Fibroblast of skin of scalp (primary cell): ENCODE measurements at regions not wholly inside any gene's neighbourhood (a gene's known extent, or its start where the extent isn't known, plus 50 kb on each side); places are given as distances from the start of the nearest gene placed in this dataset.

Source experiments
- DNase-seq: peaks from one replicate; pipeline ENCODE4 v3.0.0-alpha.2; 2013

DNA sequence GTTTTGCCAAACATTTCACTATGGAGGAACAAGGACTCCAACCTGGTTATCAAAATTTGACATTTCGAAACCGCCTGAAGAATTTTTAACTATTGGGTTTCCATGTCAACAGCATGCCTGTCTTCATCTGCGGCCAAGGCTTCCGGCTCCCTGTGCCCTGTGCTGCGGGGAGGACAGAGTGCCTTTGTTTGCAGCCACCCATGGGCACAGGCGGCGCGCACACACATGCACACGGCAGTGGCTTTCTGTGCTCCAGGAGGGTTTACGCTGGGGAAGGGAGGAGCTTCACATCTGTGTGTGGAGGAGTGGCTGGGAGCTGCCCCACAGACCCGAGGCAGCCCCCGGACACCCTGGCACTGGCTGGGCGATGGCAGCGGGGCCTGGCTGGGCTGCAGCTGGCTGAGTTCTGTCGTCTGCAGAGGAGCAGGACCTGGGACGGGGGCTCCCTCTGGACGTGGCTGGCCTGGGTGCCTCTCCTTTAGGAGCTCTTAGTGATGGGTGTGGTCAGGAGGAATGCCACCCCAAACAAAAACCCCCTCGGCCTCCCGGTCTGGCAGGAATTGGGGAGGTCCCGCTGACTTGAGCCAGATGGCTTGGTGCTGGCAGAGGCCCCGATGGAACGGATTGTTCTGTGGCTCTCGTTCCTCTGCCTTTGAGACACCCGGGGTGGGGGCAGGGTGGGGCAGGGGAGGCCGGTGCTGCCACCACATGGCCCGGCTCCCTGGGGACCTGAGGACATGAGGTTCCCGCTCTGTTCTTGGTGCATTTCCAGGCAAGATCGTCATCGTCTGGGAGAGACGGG is 1290.9 kb downstream of the BRD1 start:
- DNase-seq, result peak; percentile 18

DNA sequence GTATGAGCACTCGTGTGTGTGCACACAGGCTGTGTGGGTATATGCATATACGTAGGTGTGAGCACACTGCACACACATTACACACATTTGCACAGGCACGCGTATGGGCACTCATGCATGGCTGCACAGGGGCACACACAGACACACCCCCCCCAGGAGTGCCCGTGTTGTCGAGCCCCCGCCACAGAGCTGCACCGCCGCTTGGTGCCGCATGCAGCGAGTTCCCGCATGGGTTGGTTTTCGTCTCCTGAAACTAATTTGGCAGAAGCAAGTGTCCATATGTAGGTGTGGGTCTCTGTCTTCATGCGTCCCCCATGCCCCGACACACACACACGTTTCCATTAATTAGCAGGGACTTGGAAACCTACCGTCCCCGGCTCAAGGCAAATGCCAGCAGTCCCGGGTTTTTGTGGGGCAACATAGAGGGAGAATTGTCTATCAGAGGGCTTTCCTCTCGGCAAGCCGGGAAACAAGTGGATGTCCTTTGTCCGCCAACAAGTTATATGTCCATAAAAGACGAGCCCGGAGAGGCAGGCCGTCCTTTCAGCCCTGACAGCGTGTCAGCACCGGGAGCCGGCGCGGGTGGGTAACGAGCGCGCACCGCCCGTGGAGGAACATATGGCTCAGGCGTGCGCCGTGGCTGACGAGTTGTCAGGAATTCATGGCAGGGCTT is 1291.7 kb downstream of the BRD1 start:
- DNase-seq, result no peak

DNA sequence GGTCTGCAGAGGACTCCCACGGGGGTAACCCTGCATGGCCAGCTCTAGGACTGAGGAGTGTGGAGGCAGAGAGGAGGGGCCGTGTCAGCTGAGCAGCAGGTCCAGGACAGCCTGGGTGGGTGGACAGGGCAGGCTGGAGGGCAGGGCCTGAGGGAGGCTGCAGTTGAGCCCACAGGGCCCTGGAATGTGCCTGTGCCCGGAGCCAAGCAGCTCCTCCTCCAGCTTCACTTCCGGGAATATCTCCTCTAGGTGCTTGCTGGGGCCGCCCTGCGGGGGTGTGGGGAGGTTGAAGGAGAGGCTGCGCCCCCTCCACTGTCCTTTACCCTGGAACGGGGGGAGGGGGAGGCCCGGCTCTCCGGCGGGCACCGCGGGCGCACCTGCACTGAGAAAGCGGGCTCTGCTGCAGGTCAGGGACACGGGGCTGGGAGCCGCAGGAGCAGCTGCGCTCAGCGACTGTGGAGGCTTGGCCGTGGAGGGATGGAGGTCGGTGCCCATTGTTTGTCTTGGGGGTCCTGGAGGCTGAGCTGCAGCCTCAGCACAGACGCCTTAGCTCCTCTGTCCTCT is 1293.2 kb downstream of the BRD1 start:
- no peak for DNase-seq

DNA sequence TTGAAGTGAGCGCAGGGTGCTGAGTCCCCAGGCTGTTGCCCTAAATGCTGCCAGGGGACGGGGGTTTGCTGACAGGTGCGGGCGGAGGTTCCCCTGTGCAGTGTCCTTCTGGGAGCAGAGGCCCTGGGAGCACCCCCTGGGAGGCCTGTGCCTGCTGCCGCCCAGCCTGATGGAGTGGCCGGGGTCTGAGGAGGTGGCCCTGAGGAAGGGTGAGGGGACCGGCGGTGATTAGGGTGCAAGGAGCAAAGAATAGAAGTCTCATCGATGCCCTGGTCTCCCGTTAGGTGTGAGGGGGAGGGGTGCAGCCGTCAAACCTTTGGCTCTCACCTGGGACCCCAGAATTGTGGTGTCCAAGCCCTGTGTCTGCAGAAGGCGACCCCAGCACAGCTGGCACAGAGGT is 1294.7 kb downstream of the BRD1 start:
- no peak for DNase-seq

DNA sequence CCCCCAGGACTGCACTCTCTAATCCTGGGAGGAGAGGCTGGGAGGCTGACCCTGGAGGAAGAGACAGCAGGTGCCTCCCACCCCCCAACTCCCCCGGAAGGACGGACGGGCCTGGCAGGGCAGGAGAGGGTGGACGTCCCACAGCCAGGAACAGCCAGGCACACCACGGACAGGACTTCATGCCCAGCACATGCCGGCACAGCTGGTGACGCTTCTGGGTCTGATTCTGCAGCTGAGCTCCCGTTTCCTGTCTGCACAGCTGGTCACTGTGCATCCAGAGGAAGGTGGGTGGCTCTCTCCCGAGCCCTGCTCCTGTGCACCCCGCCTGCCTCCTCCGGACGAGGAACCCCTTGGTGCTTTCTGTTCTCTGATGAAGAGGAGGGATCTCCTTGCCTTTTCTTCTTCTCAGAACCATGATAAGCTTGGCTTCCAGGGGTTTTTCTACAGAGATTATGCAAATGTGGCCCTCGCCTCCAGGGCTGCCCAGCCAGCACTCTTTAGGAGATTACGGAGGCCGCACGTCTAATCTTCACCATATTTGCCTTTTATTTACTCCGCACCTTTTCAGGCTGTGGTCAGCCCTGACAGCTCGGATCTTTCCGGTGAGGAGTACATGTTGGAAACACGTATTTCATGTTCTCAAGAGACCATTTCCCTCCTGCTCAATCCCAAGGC is 1295.8 kb downstream of the BRD1 start:
- no peak for DNase-seq

DNA sequence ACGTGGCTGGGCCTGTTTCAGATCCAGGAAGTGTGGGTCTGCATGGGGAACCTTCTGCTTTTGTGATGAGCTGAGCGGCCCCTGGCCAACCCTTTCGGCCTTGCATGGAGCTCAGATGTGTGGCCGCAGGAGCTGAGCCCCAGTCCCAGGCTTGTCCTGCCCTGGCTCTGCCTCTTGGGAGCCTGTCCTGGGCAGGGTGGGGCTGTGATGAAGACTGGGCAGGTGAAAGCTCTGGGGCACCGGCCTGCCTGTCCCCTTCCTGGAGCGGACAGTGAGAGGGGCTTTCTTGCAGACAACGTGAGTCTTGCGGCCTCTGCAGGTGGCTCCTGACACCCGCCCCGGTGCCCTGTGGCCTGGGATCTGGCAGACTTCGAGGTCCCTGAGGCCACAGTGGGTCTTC is 1296.6 kb downstream of the BRD1 start:
- no peak for DNase-seq

DNA sequence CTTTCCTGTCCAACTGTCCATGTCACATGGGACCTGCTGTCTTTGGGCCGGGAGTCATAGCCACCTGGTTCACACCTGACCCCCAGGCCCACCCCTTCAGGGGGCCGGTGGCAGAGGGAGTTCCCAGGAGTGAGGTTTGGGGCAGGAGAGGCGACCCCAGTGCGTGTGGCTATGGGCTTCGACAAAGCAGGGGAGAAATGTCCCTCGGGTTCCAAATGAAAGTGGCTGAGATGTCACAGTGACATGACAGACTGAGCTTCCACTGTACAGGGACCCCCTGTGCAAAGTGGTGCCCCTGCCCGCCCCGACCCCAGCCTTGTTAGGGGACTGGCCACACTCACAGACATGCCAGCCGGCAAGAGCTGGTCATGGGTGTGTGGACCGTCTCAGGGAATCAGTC is 1297.0 kb downstream of the BRD1 start:
- no peak for DNase-seq

DNA sequence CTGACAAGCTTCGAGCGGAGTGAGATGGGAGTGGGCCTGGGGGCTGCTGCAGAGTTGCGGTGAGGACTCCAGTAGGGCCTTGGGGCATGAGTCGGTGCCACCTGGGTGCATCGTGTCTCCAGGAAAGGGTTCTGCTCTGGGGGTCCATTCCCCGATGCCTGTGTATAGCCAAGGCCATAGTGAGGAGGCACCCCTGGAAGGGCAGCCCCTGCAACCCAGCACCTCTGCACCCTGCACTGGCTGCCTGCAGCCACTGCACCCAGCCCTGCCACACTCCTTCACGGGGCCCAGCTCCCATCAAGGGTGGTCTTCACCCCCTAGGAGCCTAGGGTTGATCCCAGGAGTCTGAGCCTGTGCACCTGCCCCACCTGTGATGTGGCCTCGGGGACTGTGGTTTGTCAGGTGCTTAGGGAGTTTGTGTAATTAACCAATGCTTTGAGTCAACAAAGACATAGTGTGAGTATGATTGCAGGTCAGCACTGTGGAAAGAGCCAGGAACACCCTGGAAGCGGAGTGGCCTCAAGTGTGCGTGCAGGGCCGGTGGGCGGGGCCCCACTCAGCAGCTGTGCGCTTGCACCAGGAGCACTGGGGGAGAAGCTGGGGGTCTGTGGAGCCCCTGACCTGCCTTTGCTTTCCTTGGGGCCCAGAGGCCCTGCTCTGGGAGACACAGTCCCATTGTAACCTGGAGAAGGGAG is 1299.3 kb downstream of the BRD1 start:
- DNase-seq, result no peak

DNA sequence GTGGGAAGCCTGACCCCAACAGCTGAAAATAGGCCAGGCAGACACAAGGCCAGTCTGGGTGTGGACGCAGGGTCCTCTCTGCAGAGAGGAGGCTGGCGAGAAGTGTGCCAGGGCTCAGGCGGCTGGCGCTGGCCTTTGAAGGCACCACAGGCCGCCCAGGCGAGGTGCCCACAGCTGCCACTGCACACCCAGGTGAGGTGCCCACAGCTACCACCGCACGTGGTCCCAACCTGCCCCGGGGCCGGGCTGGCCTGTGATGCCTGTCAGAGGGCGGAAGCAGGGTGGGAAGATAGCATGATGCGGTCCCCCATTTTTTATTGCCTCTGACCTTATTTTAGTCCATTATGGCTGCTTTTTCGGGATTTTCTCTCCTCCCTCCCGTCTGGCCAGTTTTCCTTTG is 1303.9 kb downstream of the BRD1 start:
- no peak for DNase-seq

DNA sequence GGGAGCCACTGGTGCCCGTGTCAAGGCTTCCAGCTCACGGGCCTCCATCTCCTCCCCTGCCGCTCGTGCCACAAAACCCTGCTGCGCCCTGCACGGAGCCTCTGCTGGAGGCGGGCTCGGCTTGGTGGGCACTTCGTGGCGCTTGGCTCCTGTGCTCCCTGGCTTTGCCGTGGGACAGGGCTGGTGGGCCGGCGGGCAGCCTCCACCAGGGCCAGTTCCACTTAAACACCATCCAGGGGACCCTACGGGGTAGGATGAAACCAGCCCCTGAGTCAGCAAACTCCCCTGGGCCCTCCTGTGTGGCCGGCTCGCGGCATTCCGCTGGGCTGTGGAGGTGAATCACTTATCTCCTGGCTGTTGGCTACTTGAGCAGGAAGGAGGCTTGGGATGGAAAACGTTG is 1304.6 kb downstream of the BRD1 start:
- peak; percentile 45 for DNase-seq

DNA sequence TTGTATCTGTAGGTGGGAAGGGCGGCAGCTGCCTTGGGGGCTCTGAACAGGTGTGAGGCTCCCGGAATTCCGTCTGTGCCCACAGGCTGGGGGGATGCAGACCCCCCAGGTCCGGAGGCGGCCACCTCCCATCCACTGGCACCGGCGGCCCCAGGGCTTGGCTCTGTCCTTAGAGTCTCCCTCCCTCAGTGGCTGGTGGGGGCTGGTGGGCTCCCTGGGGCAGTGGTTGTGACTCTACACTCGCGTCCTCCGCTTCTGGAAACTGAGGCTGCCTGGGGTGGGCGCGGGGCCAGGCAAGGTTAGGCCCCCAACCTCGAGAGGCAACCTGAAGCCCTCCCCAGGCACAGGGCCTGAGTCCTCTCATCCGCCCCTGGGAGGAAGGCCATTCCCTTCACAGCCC is 1305.4 kb downstream of the BRD1 start:
- DNase-seq, result no peak

DNA sequence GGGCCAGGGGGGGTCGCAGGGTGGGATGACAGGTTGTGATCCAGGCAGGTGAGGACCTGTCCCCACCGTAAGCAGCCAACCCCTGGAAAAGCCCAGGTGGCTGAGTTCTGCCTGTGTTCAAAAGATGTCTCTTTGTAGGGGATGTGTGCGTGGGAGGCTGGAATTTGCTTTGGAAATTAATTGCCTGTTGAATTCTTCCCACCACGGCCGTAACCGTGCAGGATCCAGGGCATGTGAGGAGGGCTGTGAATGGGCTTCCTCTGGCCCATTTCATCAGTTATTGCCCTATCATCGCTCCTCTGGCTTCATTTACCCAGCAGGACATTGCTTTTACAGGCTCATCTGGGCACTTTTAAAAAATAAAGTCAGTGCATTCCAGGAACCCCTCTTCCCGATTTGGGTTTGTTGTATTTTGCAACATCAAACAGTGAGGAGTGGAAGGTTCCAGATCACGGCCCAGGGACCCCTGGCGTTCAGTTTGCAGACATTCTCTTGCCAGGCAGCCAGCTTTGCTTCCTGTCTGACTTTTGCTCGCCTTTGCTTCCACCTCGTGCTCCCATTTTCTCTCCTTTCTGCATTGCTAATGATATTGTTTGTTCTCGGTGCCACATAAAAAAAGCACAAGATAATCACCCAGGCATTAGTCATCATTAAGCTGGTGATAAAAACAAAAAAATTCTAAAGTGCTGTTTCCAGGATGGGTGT is 1306.6 kb downstream of the BRD1 start:
- peak; percentile 13 for DNase-seq

DNA sequence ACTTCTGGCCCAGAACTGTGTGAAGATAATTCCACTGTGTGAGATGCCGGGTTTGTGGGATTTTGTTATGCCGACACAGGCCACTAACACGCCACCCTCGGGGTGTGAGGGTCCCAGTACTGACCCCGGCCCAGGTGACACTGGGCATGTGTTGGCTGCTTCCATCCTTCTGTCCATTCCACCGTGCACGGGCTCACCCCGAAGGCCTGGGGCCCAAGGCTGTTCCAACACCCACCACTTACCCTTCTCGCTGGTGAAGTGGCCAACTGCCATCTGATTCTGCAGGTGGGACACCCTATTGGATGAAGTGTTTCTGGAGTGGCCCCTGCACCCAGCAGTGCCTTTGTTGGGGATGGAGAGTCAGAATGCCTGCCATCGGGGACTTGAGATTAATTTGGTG is 1307.5 kb downstream of the BRD1 start:
- DNase-seq, result no peak

DNA sequence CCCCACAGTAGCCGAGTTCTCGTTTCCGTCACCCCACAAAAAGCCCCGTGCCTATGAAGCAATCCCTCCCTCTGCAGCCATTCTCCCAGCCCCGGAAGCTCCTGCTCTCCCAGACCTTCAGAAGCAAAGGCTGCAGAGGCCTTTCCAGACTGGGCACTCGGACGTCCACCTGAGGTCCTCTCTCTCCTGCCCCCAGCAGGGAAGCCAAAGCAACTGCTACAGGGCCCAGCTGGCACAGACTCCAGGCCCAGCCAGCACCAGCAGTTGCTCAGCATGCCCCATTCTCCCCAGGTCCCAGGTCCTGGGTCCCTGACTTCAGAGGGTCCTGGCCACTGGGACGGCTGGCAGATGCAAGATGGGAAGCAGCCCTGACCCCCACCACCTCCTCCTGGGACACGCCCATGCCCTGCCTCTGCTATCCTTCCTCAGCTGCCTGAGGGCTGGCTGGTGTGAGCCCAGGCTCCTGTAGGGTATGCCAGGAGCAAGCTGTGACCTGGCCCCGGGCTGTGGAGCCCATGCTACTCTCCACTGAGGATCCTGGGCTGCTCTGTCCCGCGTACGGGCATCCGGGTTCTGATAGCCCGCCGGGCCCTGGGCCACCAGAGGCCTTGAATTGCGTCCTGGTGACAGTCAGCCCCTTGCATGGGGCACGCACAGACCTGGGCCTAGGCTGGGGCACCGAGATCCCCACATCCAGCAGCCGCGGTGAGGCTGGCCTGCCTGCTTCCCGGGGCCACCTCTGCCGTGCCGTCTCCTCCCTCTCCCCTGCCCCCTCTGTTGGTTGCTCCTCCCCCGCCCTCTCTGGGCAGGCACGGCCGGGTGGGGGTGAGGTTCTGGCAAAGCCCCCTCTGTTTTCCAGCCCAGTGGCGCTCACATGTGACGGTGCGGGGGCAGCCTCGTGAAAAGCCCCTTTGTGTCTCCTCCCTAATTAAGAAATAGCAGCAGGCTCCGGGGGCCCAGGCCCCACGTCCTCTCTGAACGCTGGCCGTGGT is 1310.3 kb downstream of the BRD1 start:
- DNase-seq, result no peak

DNA sequence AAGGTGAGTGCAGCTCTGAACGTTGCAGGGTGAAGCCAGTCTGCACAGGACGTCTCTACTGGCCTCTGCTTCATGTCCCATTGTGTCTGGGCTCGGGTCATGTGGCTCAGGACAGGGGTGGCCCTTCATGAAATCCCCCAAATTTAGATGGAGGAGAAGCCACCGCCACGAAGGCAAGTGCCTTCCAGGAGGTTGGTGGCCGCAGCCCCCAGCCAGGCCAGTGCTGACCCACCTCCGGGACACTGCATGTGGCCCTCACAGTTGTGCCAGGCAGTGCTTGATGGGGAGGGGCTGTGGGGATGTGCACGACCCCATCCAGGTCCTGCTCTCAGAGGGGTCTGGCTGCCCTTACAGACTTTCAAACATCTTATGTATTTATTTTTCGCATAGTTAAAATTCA is 1311.1 kb downstream of the BRD1 start:
- DNase-seq, result no peak

DNA sequence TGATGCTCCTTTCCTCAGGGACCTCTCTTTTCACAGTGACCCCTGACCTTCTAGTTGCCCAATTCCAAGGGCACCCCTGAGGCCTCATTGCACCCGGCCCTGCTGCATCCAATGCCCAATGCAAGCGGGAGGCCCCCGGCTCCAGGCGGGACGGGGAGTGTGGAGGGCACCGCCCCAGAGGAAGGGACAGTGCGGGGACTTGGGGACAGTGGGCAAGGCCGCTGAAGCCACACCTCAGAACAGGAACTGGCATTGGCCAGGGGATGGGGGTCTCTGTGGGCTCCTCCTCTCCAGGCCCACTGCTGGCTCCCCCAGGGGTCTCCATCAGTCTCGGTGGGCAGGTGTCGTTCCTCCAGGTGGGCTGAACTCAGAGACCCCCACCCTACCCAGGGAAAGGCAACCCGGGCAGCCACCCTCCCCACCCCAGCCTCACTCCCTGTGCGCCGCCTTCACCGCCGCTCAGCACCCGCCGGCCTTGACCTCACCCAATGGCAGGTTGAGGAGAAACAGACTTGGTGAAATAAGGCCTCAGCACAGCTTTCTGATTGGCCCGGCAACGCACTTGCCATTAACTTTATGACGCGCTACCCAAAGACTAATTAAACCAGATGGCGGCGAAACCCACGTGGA is 1312.0 kb downstream of the BRD1 start:
- no peak for DNase-seq

DNA sequence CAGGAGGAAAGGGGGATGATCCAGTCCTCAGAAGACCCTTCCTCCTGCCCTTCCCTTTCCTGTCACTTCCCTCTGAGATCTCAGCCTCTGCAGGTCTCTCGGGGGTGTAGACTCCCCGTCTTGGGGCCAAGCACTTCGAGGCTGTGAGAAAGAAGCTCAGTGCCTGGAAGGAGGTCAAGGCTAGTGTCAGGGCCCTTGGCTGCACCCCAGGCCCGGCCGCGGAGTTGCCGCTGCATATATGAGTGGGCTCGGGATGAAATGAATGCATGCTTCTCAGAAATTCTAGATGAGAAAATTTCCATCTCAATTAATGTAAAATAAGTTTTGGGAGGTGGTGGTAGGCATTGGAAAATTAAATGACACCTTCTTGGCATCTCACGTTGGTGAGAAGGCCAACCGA is 1313.7 kb downstream of the BRD1 start:
- no peak for DNase-seq

DNA sequence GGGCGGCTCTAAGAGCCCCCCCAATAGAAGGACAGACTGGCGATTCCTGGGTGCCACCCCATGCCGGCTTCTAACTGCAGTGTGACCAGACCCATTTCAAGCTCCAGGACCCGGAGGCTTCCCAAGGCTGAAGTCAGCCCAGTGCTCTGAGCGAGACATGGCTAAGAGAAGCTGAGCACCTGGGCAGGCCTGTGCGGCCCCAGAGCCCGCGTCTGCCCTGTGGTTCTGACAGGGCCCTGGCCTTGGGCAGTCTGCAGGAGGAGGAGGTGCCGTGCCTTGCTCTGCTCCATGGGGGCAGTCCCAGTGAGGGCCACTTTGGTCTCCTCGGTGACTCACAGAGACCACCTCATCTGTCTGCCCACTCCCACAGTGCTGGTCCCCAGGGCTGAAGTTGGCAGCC is 1314.2 kb downstream of the BRD1 start:
- no peak for DNase-seq

DNA sequence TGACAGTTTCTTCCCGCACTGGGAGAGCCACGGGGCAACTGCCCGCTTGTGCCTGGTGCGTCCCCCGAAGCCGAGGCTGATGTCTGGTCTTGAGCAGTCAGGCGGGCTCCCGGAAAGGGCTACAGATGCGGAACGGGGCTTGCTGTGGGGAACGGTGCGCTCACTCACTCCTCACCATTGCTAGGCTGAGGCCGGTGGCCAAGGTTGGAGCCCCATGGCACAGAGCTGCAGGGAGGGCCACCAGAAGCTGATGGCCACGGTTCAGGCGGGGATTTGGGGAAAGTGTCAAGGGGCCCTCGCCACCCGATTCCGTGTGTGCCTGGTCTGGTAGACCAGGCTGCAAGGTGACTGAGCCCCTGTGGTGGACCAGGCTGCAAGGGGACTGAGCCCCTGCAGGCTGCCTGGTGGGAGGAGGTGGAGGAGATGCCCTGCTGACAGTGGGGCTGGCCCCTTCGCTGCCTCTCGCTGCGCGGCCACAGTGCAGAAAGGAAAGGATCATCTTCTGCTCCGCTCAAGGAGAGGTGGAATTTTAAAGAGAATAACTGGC is 1315.8 kb downstream of the BRD1 start:
- DNase-seq, result no peak

DNA sequence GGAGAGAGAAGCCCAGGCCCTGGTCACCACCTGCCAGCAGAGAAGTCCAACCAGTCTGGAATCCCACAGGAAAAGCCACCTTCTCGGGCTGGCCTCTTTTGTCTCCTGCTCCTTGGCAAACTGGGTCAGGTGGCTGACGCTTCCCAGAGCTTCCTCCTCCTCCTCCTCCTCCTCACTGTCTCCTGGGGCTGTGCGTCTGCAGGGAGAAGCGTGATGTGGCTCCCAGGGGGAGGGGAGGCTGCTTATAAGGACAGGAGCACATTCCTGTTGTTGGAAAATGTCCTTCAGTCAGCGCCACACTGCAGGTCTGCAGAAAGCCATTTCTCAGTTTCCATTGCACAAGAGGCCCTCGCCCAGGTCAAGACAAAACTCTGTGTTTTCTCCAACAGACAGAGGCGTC is 1316.5 kb downstream of the BRD1 start:
- no peak for DNase-seq
